Embryonic facial prominence (tissue), 1 donor: ENCODE measurements at regions not wholly inside any gene's neighbourhood (a gene's known extent, or its start where the extent isn't known, plus 50 kb on each side); places are given as distances from the start of the nearest gene placed in this dataset.

ENCODE experiments used
- DNase-seq: peaks from one replicate; pipeline ENCODE4 v3.0.0-alpha.2; 2016; ENCODE audit errors: extremely low spot score

DNA sequence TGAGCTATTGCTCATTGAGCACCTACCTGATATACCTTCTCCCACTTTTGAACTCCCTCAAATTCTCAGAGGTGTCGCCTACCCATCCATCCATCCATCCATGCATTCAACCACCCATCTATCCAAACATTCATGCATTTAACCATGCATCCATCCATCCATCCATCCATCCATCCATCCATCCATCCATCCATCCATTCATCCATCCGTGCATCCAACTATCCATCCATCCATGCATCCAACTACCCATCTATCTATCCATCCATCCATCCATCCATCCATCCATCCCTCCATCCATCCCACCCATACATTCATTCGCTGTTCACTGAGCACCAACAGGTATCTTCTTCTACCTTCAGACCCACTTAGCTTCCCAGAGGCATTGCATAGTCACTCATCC is 342.8 kb downstream of the CTTN start:
- DNase-seq, result no peak

DNA sequence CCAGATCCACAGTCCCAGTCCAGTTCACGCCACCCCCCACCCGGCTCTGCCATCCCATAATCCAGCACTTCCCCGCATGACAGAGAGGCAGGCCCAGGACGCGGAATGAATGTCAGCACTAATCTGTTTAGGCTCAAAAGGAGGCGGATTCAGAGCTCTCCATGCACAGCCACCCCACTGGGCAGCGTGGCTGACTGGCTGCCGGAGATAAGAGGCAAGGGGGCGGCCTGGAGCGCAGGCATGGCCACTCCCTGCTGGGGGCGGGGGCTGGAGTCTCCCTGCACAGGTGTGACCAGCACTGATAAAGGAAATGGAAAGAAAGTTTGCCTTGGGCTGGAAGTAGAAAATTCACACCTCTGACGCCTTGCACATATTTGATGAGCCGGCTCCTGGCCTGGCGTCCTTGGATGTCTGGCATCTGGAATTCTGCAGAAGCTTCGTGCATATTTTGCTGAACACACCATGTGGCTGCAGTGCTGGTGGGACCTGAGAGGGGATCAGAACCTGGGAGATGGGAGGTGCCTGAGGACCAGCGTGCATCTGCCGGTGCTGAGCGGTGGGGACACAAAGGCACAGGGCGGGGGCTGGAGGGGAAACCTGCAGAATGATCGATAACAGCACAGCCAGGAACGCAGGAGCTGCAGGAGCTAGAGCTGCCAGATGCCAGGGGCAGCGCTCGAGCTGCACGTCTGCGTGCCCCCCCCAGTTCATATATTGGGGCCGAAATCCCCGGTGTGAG is 344.4 kb downstream of the CTTN start:
- no peak for DNase-seq

DNA sequence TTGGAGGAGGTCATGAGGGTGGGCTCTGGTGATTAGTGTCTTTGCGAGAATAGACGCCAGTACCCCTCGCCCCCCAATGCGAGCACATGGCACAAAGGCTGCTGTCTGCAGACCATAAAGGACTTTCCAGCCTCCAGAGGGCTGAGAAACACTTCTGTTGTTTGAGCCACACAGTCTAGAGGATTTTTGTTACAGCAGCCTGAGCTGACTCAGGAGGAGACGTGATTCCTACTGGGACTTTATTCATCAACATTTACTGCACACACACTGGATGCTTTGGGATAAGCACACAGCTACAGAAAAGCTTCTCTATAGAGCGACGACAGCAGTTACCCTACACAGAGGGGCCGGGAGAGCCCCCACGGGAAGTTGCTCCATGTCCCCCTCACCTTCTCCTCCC is 345.0 kb downstream of the CTTN start:
- no peak for DNase-seq

DNA sequence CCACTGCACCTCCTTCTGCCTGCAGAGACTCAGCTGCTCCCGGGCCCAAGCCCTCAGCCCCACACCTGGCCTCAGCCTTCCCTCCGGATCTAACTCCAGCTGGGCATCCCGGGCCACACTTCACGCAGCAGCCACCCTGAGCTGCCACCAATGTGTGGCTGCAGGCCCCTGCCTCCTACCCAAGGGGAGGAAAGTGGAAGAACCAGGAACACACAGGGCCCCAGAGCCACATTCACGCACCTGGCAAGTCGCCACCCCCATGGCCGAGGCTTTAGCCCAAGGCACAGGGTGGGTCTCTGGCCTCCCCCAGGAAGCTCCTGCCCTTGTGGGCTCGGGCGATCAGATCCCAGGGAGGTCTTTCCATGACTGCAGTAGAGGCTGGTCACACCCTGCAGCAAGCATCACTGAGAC is 345.6 kb downstream of the CTTN start:
- no peak for DNase-seq

DNA sequence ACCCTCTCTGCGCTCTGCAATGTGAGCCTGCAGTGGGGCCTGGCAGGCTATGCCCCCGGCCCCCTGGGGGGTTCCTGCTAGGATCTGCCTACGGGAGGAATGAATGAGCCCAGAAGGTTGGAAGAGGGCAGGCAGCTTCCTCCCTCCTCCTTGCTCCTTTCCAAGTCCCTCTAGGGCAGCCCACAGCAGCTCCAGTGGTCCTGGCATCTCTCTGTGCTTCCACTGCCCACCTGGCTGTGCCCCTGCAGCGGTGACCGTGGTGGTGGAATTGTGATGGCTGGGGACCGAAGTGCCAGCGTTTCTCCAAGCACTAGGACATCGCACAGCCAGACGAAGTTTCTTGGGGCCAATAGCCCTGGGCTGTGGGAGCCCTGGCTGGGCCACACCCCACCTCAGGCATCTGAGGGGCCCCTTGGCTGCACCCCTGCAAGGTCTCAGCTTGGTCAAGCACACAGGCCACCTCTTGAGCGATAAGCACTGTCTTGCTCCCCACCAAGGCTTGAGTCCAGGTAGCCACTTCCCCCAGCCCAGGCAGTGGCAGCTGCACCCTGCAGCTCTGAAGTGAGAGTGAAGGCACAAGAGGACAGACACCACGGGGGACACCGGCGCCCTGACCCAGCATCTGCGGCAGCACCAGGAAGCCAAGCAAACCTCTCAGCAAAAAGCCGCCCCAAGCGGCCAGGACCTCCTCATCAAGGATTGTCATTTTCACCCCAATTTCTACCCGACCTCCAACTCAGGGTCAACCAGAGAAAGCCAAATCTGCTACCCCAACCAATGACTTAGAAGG is 346.3 kb downstream of the CTTN start:
- DNase-seq, result no peak

DNA sequence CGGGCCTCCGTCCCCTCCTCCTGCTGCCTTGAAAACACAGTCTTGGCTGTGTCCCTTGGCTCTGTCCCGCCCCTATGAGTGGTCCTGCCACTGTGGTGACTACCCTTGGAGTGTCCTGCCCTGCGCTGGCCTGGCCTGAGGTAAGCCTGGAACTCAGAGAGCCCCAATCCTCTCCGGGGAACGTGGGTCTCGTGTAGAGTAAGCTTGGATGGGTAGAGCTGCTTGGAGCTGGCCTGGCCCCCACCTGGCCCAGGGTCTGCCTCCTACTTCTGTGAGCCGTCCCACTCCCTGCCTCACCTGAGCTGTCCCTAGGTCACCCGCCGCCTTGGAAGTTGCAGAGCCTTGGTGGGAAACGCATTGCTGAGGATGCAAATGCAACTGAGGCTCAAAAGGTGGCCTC is 347.1 kb downstream of the CTTN start:
- DNase-seq, result no peak

DNA sequence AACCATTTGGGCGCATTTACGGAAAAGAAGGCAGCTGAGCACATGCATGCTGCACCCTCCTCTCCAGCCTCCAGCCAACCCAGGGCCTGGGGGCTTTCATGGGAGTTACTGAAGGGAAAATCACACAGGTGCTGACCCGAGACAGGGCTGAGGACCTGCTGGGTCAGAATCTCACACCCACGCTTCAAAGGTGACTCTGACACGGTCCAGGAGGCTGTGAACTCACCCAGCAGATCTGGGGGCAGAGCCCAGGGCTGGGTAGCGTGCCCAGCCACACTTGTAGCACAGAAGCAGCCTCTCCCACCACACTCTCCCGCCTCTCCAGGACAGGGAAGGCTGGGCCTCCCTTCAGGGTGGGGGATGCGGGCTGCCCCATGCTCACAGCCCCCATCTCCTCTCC is 347.6 kb downstream of the CTTN start:
- no peak for DNase-seq

DNA sequence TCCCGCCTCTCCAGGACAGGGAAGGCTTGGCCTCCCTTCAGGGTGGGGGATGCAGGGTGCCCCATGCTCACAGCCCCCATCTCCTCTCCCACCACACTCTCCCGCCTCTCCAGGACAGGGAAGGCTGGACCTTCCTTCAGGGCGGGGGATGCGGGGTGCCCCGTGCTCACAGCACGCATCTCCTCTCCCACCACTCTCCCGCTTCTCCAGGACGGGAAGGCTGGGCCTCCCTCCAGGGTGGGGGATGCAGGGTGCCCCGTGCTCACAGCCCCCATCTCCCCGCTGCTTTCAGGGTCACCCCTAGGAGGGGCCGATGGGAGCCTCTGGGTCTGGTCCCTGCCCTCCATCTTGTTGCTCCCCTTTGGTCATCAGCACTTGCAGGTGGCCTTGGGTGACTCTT is 348.0 kb downstream of the CTTN start:
- no peak for DNase-seq

DNA sequence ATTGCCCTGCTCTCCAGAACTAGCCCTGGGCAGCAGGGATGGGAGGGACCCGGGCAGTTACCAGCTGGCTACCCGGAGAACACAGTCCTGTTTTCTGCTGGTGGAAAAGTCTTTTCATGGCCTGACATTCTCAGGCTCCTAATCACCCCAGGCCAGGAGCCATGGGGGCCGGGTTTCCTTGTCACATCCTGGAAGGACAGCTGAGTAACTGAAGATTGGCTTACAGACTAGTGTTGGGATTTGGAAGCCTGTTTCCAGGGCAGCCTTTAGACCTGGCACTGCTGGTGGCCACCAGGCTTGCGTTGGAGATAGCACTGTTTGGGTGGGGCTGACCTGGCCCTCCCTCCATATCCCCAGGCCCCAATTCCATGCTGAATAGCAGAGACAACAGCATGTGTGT is 349.0 kb downstream of the CTTN start:
- no peak for DNase-seq

DNA sequence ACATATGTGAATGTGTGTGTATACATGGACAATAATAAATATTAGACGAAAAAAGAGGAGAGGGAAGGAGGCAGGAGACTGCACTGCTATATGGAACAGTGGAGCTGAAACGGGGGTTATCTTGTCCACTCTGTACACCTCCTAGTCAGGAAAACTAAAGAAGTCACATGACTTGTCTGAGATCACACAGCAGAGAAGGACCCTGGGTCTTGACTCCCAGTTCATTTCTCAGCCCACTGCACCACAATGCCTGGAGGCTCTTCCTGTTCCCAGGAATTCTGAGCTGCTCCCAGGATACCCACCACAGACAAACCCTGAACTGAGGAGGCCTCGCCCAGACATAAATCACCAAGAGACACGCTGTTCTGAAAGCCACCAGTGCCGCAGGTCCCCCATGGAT is 349.6 kb downstream of the CTTN start:
- DNase-seq, result no peak

DNA sequence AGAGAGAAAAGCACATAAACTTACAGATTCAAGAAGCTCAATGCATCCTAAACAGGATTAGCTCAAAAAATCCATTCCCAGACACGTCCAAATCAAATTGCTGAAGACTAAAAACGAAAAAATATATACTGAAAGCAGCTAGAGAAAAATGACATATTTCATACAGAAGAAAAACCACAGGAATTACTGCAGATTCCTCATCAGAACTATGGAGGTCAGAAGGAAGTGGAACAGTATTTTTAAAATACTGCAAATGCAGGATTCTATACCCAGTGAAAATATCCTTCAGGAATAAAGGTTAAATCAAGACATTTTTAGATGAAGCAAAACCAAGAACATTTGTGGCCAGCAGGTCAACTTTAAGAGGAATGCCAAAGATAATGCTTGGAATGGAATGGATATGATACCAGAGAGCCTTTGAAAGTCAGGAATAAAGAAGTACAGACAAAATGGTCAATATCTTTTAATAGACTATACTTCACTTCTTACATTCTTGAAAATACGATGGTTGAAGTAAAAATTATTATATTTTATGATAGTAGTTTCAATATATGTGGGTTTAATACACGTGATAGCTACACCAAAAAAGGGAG is 352.9 kb downstream of the CTTN start:
- DNase-seq, result no peak

DNA sequence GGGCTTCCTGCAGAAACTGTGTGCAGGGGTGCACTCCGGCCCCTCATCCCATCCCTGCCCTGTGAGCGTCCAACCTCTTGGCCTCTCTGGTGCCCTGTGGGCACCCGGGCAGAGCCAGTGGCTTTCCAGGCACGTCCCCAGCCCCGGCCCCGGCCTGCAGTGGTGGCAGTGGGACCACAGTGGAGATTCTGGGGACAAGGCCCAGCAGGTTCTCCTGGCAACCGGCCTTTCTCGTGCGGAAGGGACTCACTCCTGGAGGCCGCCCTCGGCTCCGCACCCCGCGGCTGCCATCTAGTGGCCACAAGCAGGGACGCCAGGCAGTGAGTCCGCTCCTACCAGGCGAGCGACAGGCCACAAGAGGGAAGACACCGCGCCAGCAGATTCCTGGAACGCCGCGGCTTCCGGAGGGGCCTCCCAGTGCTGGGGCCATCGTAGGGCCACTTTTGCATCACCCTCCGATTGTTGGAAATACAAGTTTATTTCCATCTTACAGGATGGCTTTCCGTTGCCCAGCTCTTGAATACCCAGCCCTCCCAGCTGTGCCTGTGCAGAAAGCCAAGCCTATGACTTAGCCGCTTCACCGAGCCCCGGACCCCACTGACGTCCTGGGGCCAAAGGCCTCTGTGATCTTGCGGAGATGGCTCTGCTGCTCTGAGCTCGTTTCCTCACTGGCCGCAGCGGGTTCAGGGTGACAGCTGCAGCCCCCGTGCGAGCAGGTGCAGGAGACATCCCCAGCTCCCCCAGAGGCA is 357.3 kb downstream of the CTTN start:
- peak; percentile 63 for DNase-seq

DNA sequence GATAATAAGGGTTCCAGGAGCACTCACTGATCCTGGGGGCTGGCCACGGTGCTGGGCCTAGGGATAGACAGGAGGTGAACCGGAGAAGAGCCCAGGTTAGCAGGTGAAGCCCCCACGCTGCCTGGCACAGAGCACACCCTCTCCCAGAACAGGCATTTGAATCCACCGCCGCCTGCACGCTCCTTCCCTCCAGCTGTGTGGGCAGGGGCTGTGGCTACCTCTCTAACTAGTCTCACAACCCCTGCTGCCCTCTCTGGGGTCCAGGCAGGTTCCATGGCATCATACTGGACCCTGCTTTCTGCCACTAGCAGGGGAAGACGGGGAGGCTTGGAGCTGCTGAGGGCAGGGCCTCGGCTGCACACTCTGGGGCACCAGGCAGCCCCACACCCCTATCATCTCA is 358.0 kb downstream of the CTTN start:
- no peak for DNase-seq

DNA sequence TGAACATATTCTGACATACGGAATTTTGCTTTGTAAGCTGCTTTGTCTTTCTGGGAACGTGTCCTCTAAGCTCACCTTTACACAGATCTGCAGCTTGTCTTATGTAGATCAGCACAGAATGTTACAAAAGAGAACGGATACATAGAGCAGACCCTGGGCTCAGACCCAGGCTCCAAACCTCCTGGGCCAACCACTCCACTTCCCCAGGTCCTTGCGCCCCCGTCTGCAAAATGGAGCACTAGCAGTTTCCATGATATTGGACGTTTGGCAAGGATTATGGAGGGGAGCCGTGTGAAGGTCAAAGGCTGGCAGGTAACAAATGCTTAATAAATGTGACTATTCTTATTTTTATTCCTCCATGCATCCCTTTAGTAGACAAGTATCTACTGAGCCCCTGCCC is 358.4 kb downstream of the CTTN start:
- no peak for DNase-seq

DNA sequence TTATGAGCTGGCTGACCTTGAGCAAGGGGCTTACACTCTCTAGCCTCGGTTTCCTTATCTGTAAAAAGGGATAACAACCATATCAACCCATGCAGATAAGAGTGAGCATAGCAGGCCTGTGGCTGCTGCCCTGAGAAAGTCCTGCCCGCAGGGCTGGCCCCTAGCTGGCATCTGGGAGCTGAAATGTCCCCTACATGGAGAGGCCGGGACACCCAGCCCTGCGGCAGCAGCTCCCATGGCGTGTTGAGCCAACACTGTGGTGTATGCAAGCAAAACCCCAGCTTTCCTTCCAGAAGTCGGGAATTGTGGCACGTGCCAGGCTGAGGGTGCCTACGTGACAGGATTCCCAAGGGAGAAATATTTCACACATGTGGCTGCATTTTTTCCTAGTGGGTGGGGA is 358.9 kb downstream of the CTTN start:
- no peak for DNase-seq

DNA sequence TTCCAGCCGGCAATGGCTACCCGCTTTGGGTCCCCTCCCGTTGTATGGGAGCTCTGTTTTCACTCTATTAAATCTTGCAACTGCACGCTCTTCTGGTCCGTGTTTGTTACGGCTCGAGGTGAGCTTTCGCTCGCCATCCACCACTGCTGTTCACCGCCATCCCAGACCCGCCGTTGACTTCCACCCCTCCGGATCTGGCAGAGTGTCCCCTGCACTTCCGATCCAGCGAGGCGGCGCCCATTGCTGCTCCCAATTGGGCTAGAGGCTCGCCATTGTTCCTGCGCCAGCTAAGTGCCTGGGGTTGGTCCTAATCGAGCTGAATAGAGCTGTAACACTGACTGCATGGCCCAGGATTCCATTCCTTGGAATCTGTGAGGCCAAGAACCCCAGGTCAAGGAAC is 359.9 kb downstream of the CTTN start:
- no peak for DNase-seq

DNA sequence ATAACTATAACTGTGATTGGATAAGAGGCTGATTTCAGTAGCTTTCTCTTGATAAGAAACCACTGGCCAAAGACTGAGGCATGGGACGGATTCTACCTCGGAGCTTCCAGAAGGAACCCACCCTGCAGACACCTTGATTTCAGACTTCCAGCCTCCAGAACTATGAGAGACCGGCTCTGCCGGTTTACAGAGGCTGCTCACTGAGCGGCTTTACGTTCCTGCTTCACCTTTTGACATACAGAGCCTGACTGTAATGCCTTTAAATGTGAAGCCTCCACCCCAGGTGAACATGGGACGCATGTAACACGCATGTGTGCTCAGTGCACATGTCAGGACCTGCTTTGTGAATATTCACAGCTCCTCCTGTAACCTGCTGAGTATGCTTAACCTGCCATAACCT is 361.5 kb downstream of the CTTN start:
- DNase-seq, result no peak

DNA sequence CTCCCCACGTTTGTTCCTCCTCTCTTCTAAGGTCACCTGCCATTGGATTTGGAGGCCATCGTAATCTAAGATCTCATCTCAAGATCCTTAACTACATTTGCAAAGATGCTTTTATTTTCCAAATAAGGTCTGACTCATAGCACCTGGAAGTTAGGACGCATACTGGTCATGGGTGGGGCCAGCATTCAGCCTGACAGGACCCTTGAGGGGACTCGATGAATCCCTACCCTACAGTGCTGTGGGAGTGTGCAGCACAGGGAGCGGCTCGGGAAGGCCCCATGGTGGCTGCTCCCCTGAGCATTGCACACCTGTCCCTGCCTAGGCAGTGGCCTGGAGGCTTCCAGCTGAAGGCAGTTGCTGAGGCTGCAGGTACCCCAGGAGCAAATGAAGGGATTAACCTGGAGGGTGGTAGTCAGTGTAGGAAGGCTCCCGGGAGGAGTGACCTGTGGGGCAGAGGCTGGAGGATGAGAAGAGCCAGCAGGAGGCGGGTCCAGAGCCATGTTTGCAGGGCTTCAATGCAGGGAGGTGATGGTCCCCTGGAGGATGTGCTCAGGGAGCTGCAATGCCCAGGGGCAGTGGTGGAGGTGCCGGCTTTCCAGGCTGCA is 362.2 kb downstream of the CTTN start:
- no peak for DNase-seq

DNA sequence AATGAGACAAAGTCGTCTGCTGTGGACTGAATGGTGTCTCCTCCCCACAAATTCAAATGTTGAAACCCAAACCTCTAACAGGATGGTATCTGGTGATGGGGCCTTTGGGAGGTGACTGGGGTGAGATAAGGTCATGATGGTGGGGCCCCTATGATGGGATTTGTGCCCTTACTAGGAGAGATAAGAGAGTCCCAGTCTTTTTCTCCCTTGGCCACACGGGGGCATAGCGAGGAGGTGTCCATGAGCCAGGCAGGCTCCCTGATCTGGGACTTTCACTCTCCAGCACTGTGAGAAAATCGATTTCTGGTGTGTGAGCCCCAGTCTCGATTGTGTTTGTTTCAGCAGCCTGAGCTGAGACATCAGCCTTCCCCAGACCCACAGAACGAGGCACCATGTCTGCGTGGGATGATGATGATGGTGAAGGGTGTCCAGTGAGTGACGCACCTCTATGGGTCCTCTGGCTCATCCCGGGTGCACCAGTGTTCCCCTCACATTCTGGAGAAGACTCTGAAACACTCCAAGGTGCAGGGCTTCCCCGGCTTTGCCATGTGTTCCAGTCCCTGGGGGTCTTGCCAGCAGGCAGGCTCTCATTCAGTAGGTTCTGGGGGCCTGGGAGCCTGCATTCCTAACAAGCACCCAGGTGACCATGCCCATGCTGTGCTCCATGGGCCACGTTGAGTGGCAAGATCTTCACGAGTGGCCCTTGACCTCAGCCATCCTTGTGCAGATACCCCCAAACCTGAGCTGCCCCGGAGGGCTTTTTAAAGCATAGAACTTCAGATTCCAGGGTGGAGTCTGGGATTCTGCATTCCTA is 363.0 kb downstream of the CTTN start:
- DNase-seq, result no peak

DNA sequence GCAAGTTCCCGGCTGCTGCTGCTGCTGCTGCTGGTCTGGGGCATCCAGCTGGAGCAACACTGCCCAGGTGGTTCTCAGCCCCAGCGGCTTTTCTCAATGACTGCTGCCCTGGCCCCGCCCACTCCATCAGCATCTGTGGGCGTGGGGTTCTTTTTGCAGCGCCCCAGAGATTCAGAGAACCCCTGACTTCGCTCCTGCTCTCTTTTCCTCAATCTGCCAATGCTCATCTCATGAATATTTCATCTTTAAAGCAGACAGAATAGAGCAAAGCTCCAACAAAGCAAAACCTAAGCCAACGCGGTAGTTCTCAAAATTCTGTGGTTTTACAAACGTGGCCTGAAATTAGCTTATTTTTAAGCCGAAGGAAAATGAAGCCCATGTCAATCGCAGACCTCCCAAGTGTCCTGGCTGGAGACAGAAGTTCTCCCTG is 363.6 kb downstream of the CTTN start:
- DNase-seq, result no peak

DNA sequence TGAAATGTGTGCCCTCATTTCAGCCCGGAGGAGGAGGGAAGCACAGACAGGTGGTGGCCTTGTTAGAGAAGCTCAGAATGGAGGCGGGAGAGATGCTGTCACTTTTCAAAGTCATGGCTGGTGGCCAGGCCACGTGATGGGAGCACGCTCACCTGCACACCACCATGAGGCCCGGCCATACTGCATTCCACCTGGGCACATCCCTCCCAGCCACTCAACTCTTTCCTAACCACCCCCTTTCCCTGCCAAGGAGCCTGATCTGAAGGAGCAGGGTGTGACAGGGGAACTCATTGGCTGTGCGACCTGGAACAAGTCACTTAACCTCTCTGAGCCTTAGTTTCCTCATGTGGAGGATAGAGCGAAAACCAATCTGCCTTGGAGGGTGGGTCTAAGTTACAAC is 364.5 kb downstream of the CTTN start:
- no peak for DNase-seq
